H9 (cell line): ENCODE measurements at regions not wholly inside any gene's neighbourhood (a gene's known extent, or its start where the extent isn't known, plus 50 kb on each side); places are given as distances from the start of the nearest gene placed in this dataset.

Experiments
- DNase-seq: peaks from one replicate; pipeline ENCODE4 v3.0.0-alpha.2; 2017
- H2AFZ ChIP-seq: one replicate; pipeline ENCODE4 v1.6.1; 2013; ENCODE audit warnings: mild to moderate bottlenecking, low read length, control low read depth, moderate library complexity
- H2AK5ac ChIP-seq: 2 replicates; pipeline ENCODE4 v1.6.1; 2013; ENCODE audit warnings: low read length, control low read depth, mixed read lengths; ENCODE audit not compliant: insufficient read length
- H2BK120ac ChIP-seq: one replicate; pipeline ENCODE4 v1.6.1; 2013; ENCODE audit warnings: low read depth, mild to moderate bottlenecking, low read length, control low read depth, inconsistent platforms; ENCODE audit not compliant: poor library complexity, severe bottlenecking
- H2BK12ac ChIP-seq: 2 replicates; pipeline ENCODE4 v1.6.1; 2013; ENCODE audit warnings: low read length, control low read depth, mixed read lengths, low read depth; ENCODE audit not compliant: insufficient read length
- H2BK15ac ChIP-seq: 2 replicates; pipeline ENCODE4 v1.6.1; 2013; ENCODE audit warnings: low read depth, low read length, control low read depth
- H2BK20ac ChIP-seq: one replicate; pipeline ENCODE4 v1.6.1; 2013; ENCODE audit warnings: low read depth, mild to moderate bottlenecking, low read length, control low read depth, inconsistent platforms; ENCODE audit not compliant: poor library complexity, severe bottlenecking
- H2BK5ac ChIP-seq: 2 replicates; pipeline ENCODE4 v1.6.1; 2013; ENCODE audit warnings: low read length, control low read depth, mixed read lengths; ENCODE audit not compliant: insufficient read length
- H3K14ac ChIP-seq: 2 replicates; pipeline ENCODE4 v1.6.1; 2013; ENCODE audit warnings: low read length, control low read depth; ENCODE audit not compliant: insufficient read depth
- H3K18ac ChIP-seq: 2 replicates; pipeline ENCODE4 v1.6.1; 2013; ENCODE audit warnings: low read depth, mild to moderate bottlenecking, mixed read lengths, low read length, control low read depth; ENCODE audit not compliant: insufficient read length
- H3K23ac ChIP-seq: 2 replicates; pipeline ENCODE4 v1.6.1; 2013; ENCODE audit warnings: low read length, control low read depth, mixed read lengths, low read depth; ENCODE audit not compliant: insufficient read length
- H3K23me2 ChIP-seq: 2 replicates; pipeline ENCODE4 v1.6.1; 2013; ENCODE audit warnings: low read depth, mild to moderate bottlenecking, mixed read lengths, low read length, control low read depth; ENCODE audit not compliant: insufficient read length, poor library complexity, severe bottlenecking
- H3K27ac ChIP-seq: 2 replicates; pipeline ENCODE4 v1.5.1; 2013; ENCODE audit warnings: low read length, control low read depth, mixed read lengths, low read depth; ENCODE audit not compliant: insufficient read length
- H3K27me3 ChIP-seq: 2 replicates; pipeline ENCODE4 v1.6.1; 2013; ENCODE audit warnings: low read length, control low read depth, inconsistent platforms; ENCODE audit not compliant: insufficient read depth
- H3K4ac ChIP-seq: 2 replicates; pipeline ENCODE4 v1.6.1; 2013; ENCODE audit warnings: low read depth, mild to moderate bottlenecking, control low read depth, inconsistent platforms, low read length, moderate library complexity
- H3K4me1 ChIP-seq: 2 replicates; pipeline ENCODE4 v1.6.1; 2013; ENCODE audit warnings: low read length, control low read depth, inconsistent platforms; ENCODE audit not compliant: insufficient read depth
- H3K4me2 ChIP-seq: 2 replicates; pipeline ENCODE4 v1.6.1; 2013; ENCODE audit warnings: low read length, control low read depth, mixed read lengths; ENCODE audit not compliant: insufficient read length, insufficient read depth
- H3K56ac ChIP-seq: 2 replicates; pipeline ENCODE4 v1.6.1; 2013; ENCODE audit warnings: low read depth, mild to moderate bottlenecking, mixed read lengths, low read length, control low read depth; ENCODE audit not compliant: insufficient read length
- H3K79me1 ChIP-seq: 2 replicates; pipeline ENCODE4 v1.6.1; 2013; ENCODE audit warnings: low read depth, mild to moderate bottlenecking, moderate library complexity, low read length, control low read depth, inconsistent platforms; ENCODE audit not compliant: insufficient read depth, poor library complexity, severe bottlenecking
- H3K79me2 ChIP-seq: 2 replicates; pipeline ENCODE4 v1.6.1; 2013; ENCODE audit warnings: low read length, control low read depth, inconsistent platforms; ENCODE audit not compliant: insufficient read depth
- H3K9ac ChIP-seq: 2 replicates; pipeline ENCODE4 v1.6.1; 2013; ENCODE audit warnings: low read length, control low read depth, mixed read lengths; ENCODE audit not compliant: insufficient read length; ENCODE audit errors: extremely low read depth
- H3K9me3 ChIP-seq: one replicate; pipeline ENCODE4 v1.6.1; 2013; ENCODE audit warnings: low read depth, low read length, inconsistent platforms; ENCODE audit not compliant: control insufficient read depth
- H3T11ph ChIP-seq: one replicate; pipeline ENCODE4 v1.6.1; 2013; ENCODE audit warnings: mild to moderate bottlenecking, low read length, control low read depth, inconsistent platforms
- H4K20me1 ChIP-seq: one replicate; pipeline ENCODE4 v1.6.1; 2013; ENCODE audit not compliant: control insufficient read depth, insufficient read length, insufficient read depth
- H4K5ac ChIP-seq: 2 replicates; pipeline ENCODE4 v1.6.1; 2013; ENCODE audit warnings: low read depth, mild to moderate bottlenecking, mixed read lengths, low read length, control low read depth; ENCODE audit not compliant: insufficient read length
- H4K8ac ChIP-seq: replicated peaks from 2 replicates; pipeline ENCODE4 v1.6.1; 2013; ENCODE audit warnings: low read length, control low read depth, mixed read lengths, low read depth; ENCODE audit not compliant: insufficient read length
- H4K91ac ChIP-seq: 2 replicates; pipeline ENCODE4 v1.6.1; 2013; ENCODE audit warnings: low read depth, mild to moderate bottlenecking, moderate library complexity, mixed read lengths, low read length, control low read depth; ENCODE audit not compliant: insufficient read length
- H3K27ac Mint-ChIP-seq, 3 experiments: 2 replicates in 2 of 3; 3 replicates in 1 of 3; pipeline ENCODE4 v1.8.0; 2020 to 2021; ENCODE audit warnings: mixed read lengths in 3 of 3, mild to moderate bottlenecking in 1 of 3, moderate library complexity in 1 of 3
- H3K27me3 Mint-ChIP-seq: 2 replicates; pipeline ENCODE4 v1.8.0; 2021; ENCODE audit warnings: low read depth, mild to moderate bottlenecking, moderate library complexity, mixed read lengths
- H3K36me3 Mint-ChIP-seq, 3 experiments: 2 replicates in 2 of 3; 3 replicates in 1 of 3; pipeline ENCODE4 v1.8.0; 2020 to 2021; ENCODE audit warnings: low read depth in 3 of 3, mixed read lengths in 3 of 3; ENCODE audit not compliant: insufficient read depth in 1 of 3
- H3K4me1 Mint-ChIP-seq, 2 experiments: 2 replicates each; pipeline ENCODE4 v1.8.0; 2020; ENCODE audit warnings: mixed read lengths in 2 of 2
- H3K4me3 Mint-ChIP-seq, 2 experiments: 2 replicates in 1 of 2; 3 replicates in 1 of 2; pipeline ENCODE4 v1.8.0; 2020 to 2021; ENCODE audit warnings: mild to moderate bottlenecking in 2 of 2, mixed read lengths in 2 of 2, moderate library complexity in 1 of 2
- H3K9me3 Mint-ChIP-seq, 2 experiments: 2 replicates in 1 of 2; 3 replicates in 1 of 2; pipeline ENCODE4 v1.8.0; 2020; ENCODE audit warnings: mild to moderate bottlenecking in 2 of 2, mixed read lengths in 2 of 2, moderate library complexity in 1 of 2
- WGBS: extraction: QIAGEN DNeasy Blood & Tissue Kit; methylation state at CpG from one replicate; pipeline ENCODE4 v1.1.7; 2013; ENCODE audit warnings: missing lambda C conversion rate, low lambda C conversion rate, mixed read lengths; ENCODE audit not compliant: insufficient read length; ENCODE audit errors: extremely low coverage; 5-methylcytosine and 5-hydroxymethylcytosine counted together
- TF ChIP-seq, protein P1 (sequence below): fragments of 200-600 bp; sonication (generic); conservative IDR thresholded peaks from 3 replicates; pipeline ENCODE4 v1.8.0; 2021; ENCODE audit warnings: antibody characterized with exemption, mild to moderate bottlenecking

DNA sequence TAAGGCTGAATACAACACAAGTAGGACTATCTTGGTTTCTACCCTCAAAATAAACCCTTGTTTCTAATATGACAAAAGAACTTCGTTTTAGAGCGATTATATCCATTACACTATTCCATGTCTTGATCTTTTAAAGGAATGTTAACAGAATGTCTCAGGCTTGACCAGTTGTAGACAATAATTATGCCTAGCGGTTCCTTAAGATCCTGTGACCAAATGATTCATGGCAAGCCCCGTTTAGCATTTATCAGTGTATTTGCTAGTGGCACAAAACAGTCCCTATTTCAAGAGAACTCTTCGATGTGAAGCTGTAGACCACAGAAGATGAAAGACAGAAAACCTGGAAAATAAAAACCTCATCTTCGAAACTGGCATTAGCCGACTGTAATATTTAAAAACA, 200.9 kb upstream of the SOX9 start:
- no peak overlapping the region for H3T11ph ChIP-seq
- H2BK15ac ChIP-seq = no peak overlapping the region
- Mint-ChIP-seq H3K4me1 (peaks cover 2 to 10% of the 10 kb centered on the region in 2 experiments; a peak in 2 of 4 replicates), H3K9me3 (no peaks in the 10 kb centered on the region; a peak in 1 of 5 replicates), H3K4me3 (no peak overlapping the region), H3K27me3 (peaks cover 3% of the 10 kb centered on the region), H3K36me3 (no peaks in the 10 kb centered on the region), H3K27ac (no peak overlapping the region)
- no peak overlapping the region for H2AFZ ChIP-seq
- no peak overlapping the region for H2AK5ac ChIP-seq
- no peaks in the 10 kb centered on the region for H3K9me3 ChIP-seq
- H2BK20ac ChIP-seq = no peak overlapping the region
- no peak overlapping the region for H3K56ac ChIP-seq
- no peak overlapping the region for H3K4me2 ChIP-seq
- no peak overlapping the region for H3K14ac ChIP-seq
- H4K8ac ChIP-seq = no peak overlapping the region
- H4K91ac ChIP-seq = no peak overlapping the region
- no peaks in the 10 kb centered on the region for H4K20me1 ChIP-seq
- no peak overlapping the region for H2BK5ac ChIP-seq
- TF ChIP-seq, protein P1, sequence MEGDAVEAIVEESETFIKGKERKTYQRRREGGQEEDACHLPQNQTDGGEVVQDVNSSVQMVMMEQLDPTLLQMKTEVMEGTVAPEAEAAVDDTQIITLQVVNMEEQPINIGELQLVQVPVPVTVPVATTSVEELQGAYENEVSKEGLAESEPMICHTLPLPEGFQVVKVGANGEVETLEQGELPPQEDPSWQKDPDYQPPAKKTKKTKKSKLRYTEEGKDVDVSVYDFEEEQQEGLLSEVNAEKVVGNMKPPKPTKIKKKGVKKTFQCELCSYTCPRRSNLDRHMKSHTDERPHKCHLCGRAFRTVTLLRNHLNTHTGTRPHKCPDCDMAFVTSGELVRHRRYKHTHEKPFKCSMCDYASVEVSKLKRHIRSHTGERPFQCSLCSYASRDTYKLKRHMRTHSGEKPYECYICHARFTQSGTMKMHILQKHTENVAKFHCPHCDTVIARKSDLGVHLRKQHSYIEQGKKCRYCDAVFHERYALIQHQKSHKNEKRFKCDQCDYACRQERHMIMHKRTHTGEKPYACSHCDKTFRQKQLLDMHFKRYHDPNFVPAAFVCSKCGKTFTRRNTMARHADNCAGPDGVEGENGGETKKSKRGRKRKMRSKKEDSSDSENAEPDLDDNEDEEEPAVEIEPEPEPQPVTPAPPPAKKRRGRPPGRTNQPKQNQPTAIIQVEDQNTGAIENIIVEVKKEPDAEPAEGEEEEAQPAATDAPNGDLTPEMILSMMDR = no peak
- H3K4me1 ChIP-seq = no peaks in the 10 kb centered on the region
- H3K79me1 ChIP-seq = no peaks in the 10 kb centered on the region
- no peak overlapping the region for H4K5ac ChIP-seq
- no CpG with 5 or more reads among the region's 7 CpGs for WGBS
- no peak overlapping the region for H3K27ac ChIP-seq
- H3K4ac ChIP-seq = no peak overlapping the region
- H2BK120ac ChIP-seq = no peak overlapping the region
- H3K23me2 ChIP-seq = no peaks in the 10 kb centered on the region
- DNase-seq = no peak
- no peak overlapping the region for H3K23ac ChIP-seq
- no peak overlapping the region for H3K9ac ChIP-seq
- H2BK12ac ChIP-seq = no peak overlapping the region
- H3K27me3 ChIP-seq = no peaks in the 10 kb centered on the region
- H3K18ac ChIP-seq = no peak overlapping the region
- no peaks in the 10 kb centered on the region for H3K79me2 ChIP-seq
